IPS DF 6.9 (cell line): ENCODE measurements at regions not wholly inside any gene's neighbourhood (a gene's known extent, or its start where the extent isn't known, plus 50 kb on each side); places are given as distances from the start of the nearest gene placed in this dataset.

Experiments used
- DNase-seq: peaks from one replicate; pipeline ENCODE4 v3.0.0-alpha.2; 2013; ENCODE audit warnings: low read depth, low spot score
- H3K27ac ChIP-seq: one replicate; pipeline ENCODE4 v1.5.1; 2013; ENCODE audit warnings: low read length, control low read depth
- H3K27me3 ChIP-seq: 2 replicates; pipeline ENCODE4 v1.6.1; 2013; ENCODE audit warnings: mild to moderate bottlenecking, low read length; ENCODE audit not compliant: control insufficient read depth, insufficient read depth
- H3K36me3 ChIP-seq: 2 replicates; pipeline ENCODE4 v1.6.1; 2013; ENCODE audit warnings: low read length; ENCODE audit not compliant: control insufficient read depth, insufficient read depth
- H3K4me1 ChIP-seq: 2 replicates; pipeline ENCODE4 v1.6.1; 2013; ENCODE audit warnings: low read length; ENCODE audit not compliant: control insufficient read depth, insufficient read depth
- H3K4me3 ChIP-seq: 2 replicates; pipeline ENCODE4 v1.5.1; 2013; ENCODE audit warnings: mild to moderate bottlenecking, low read length
- H3K9me3 ChIP-seq: 2 replicates; pipeline ENCODE4 v1.6.1; 2013; ENCODE audit warnings: low read length, inconsistent platforms; ENCODE audit not compliant: control insufficient read depth, insufficient read depth
- WGBS: extraction: QIAGEN DNeasy Blood & Tissue Kit; methylation state at CpG from one replicate; pipeline ENCODE4 v1.1.7; 2013; ENCODE audit warnings: mixed read lengths, missing lambda C conversion rate; ENCODE audit not compliant: insufficient read length, insufficient coverage; 5-methylcytosine and 5-hydroxymethylcytosine counted together

DNA sequence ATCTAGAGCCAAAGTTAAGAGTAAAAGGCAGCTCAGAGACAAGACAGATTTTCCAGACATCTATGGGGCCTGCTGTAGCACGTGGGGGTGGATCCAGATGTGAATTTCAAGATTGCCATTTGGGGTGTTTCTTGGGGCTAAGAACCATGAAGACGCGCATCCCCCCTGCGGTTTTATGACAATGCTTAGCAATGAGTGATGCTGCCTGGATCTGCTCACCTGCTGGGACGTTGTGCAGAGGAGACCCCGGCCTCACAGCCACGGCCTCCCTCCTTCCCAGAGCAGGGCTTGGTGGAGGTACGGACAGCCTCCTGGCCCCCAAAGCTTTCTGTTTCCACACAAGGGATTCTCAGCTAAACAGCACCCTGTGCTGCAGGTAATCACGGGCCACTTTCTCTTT lies 151.5 kb upstream of the DYNLRB2 start:
- no peaks in the 10 kb centered on the region for H3K9me3 ChIP-seq

DNA sequence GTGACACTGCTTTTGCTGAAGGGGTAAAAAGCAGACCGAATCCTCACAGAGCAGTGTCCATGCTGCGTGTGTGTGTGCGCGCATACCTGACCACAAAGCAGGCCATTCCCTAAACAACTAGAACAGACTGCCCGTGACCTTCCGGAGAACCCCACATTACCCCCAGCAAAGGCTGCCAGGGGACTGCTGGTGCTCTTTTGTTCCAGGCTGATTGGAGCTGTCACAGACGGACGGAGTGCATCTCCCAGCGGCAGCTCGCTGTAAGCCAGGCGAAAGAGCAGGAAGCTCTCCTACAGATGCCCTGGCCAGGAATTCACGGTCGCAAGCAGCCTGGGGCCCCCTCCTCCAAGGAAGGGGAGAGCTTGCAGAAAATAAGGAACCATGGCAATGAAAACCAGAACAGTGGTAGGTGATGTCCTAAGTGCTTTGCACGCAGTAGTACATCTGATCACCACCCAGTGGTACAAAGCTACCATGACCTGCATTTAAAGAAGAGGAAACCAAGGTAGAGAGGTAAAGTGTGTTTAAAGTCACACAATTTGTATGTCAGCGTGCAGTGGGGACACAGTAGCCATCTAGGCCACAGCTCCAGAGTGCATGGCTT lies 153.4 kb upstream of the DYNLRB2 start:
- H3K27ac ChIP-seq = no peak overlapping the region
- H3K4me1 ChIP-seq = no peaks in the 10 kb centered on the region
- DNase-seq = no peak
- WGBS = no CpG with 5 or more reads among the region's 15 CpGs
- no peaks in the 10 kb centered on the region for H3K36me3 ChIP-seq
- no peak overlapping the region for H3K4me3 ChIP-seq
- no peaks in the 10 kb centered on the region for H3K27me3 ChIP-seq
- no peaks in the 10 kb centered on the region for H3K9me3 ChIP-seq

More for the DNA sequence above, 151.5 kb upstream of the DYNLRB2 start:
- no peaks in the 10 kb centered on the region for H3K36me3 ChIP-seq
- no peak for DNase-seq
- H3K27me3 ChIP-seq = no peaks in the 10 kb centered on the region
- no CpG with 5 or more reads among the region's 9 CpGs for whole genome bisulfite sequencing
- H3K4me1 ChIP-seq = no peaks in the 10 kb centered on the region
- no peak overlapping the region for H3K4me3 ChIP-seq
- H3K27ac ChIP-seq = no peak overlapping the region

GRCh38 chr16:80384862-80385261 lies 155.9 kb upstream of the DYNLRB2 start:
- no peaks in the 10 kb centered on the region for H3K4me1 ChIP-seq
- H3K36me3 ChIP-seq = no peaks in the 10 kb centered on the region
- no peaks in the 10 kb centered on the region for H3K9me3 ChIP-seq
- no peak overlapping the region for H3K27ac ChIP-seq
- no peak overlapping the region for H3K4me3 ChIP-seq
- DNase-seq = no peak
- H3K27me3 ChIP-seq = no peaks in the 10 kb centered on the region

DNA sequence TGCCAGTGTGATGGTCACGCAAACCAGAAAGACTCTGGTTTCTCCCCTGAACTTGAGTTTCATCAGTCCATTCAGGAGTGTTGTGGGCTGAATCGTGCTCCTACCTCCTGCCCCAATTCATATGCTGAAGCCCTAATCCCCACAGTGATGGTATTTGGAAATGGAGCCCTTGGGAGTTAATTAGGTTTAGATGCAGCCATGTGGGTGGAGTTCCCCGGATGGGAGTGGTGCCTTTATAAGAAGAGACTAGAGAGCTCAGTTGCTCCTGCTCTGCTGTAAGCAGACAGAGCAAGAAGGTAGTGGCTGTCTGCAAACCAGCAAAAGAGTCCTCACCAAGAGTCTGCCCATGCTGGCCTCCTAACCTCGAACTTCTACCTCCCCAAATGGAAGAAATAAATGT lies 160.3 kb upstream of the DYNLRB2 start:
- H3K4me1 ChIP-seq = no peaks in the 10 kb centered on the region
- no peak for DNase-seq
- H3K4me3 ChIP-seq = no peak overlapping the region
- no peaks in the 10 kb centered on the region for H3K9me3 ChIP-seq
- no peaks in the 10 kb centered on the region for H3K36me3 ChIP-seq
- no peak overlapping the region for H3K27ac ChIP-seq
- H3K27me3 ChIP-seq = no peaks in the 10 kb centered on the region
- no CpG with 5 or more reads among the region's 4 CpGs for WGBS

DNA sequence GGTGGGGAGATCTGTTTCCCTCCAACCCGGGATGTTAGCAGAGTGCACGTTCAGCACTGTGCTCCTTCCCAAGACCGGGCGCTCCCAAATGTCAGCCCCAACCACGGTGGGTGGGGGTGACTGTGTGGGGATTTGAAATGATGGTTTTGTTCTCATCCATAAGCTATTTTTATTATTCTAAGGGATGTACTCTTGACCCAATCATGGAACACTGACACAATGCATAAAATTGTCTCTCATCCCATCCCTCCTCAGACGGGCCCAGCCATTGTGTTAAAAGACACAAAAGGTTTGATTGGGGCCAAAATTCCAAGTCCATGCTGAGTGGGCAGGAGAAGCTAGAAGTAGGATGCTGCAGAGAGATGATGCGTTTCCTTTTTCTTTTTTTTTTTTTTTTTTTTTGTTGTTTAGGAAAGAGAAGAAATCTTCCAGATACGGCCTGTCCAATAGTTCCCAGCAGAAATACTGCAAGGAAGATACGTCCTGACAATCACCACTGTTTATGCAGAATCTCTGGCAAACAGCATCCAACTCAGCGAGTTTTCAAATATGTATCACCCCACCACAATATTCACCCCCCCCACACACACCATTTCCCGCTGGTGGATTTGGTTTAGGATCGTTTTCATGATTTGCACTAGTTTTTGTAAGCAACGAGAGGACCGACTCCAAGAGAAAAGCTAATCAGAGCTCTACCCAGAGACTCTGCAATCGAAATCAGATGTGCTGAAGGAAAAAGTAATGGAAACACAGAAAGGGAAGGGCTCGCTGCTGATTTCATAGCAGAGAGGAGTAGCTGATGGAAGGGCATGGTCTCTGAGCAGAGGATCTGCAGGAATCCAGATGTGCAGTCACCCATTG lies 163.5 kb upstream of the DYNLRB2 start:
- WGBS = no CpG with 5 or more reads among the region's 16 CpGs
- H3K9me3 ChIP-seq = no peaks in the 10 kb centered on the region
- no peaks in the 10 kb centered on the region for H3K4me1 ChIP-seq
- H3K27ac ChIP-seq = no peak overlapping the region
- no peak overlapping the region for H3K4me3 ChIP-seq
- no peak for DNase-seq
- H3K36me3 ChIP-seq = no peaks in the 10 kb centered on the region
- no peaks in the 10 kb centered on the region for H3K27me3 ChIP-seq

DNA sequence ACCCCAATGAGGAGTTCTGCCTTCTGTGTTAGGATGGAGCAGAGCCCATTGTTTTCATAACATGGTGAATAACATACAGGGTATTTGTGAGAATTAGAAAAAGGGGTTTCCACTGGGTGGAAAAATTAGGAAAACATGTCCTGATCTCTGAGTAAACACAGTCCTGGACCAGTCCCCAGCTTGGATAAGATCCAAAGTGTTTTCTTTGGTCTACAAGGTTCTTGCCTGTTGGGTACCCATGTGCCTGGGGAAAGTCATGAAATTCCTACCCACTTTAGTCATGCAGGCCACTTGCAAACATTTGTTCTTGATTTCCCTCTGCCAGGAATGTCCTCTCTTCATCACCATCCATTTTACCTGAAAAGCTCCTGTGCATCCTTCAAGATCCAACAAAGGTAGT lies 164.8 kb upstream of the DYNLRB2 start:
- Histone ChIP-seq H3K9me3 (no peaks in the 10 kb centered on the region), H3K4me1 (no peaks in the 10 kb centered on the region), H3K27me3 (no peaks in the 10 kb centered on the region), H3K27ac (no peak overlapping the region), H3K4me3 (no peak overlapping the region), H3K36me3 (no peaks in the 10 kb centered on the region)
- DNase-seq = no peak

DNA sequence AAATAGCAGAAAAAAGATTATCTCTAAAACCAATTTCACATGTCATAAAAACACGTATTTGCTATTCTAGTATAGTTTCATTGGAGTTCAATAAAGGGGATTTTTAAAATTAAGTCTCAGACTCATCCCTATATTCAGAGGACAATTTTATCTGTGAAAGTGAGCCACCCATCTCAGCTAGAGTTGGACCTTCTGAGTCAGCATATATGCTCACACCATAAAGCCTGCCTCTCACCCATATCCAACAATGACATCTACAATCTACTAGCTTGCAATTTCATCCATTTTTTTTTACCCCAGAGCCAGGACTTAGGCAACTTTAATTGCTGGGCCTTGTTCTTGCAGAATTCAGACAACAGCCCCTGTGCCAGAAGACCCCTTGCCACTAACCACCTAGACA lies 165.3 kb upstream of the DYNLRB2 start:
- no peaks in the 10 kb centered on the region for H3K36me3 ChIP-seq
- no peak for DNase-seq
- no peak overlapping the region for H3K27ac ChIP-seq
- H3K27me3 ChIP-seq = no peaks in the 10 kb centered on the region
- no peaks in the 10 kb centered on the region for H3K4me1 ChIP-seq
- WGBS = no CpG with 5 or more reads among the region's 1 CpG
- no peak overlapping the region for H3K4me3 ChIP-seq
- H3K9me3 ChIP-seq = no peaks in the 10 kb centered on the region

- DNase-seq = no peak
- H3K27me3 ChIP-seq = no peaks in the 10 kb centered on the region
- WGBS = no CpG with 5 or more reads among the region's 10 CpGs
- no peak overlapping the region for H3K27ac ChIP-seq
- no peaks in the 10 kb centered on the region for H3K36me3 ChIP-seq
- H3K4me1 ChIP-seq = no peaks in the 10 kb centered on the region
- no peak overlapping the region for H3K4me3 ChIP-seq
- no peaks in the 10 kb centered on the region for H3K9me3 ChIP-seq
Measured at GRCh38 chr16:80372341-80372740, 168.5 kb upstream of the DYNLRB2 start.

- no peak for DNase-seq
- Histone ChIP-seq H3K27ac (no peak overlapping the region), H3K4me3 (no peak overlapping the region), H3K36me3 (no peaks in the 10 kb centered on the region), H3K27me3 (no peaks in the 10 kb centered on the region), H3K4me1 (no peaks in the 10 kb centered on the region), H3K9me3 (no peaks in the 10 kb centered on the region)
- WGBS = no CpG with 5 or more reads among the region's 7 CpGs
Measured at GRCh38 chr16:80369138-80369958, 171.4 kb upstream of the DYNLRB2 start.

DNA sequence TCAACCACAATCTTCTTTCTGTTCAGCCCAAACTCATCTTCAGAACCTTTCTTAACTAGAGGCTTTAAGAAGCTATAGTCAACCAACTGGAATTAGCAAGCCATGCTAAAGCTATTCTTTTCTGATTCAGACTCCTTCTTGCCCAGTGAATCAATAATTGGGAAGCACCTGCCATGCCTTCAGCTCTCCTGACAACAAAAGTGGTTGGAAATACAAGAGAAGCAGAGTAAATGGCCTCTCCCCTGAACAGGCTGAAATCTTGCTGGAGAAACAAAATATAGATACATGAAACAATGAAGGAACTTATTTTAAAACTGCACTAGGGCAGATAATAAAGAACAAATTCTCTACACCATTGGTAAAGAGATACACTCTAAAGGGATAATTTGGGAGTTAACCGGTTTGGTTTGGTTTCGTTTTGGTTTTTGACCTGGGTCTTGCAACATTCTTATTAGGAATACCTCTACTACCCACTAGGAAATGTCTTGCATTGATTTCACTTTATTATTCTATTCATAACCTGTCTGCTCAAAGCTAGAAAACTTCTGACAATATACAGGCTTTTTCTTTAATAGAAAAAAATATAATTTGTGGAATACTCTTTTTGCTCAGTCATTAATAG lies 173.6 kb upstream of the DYNLRB2 start:
- H3K27ac ChIP-seq = no peak overlapping the region
- H3K4me1 ChIP-seq = no peaks in the 10 kb centered on the region
- no peaks in the 10 kb centered on the region for H3K36me3 ChIP-seq
- H3K4me3 ChIP-seq = no peak overlapping the region
- DNase-seq = no peak
- no peaks in the 10 kb centered on the region for H3K27me3 ChIP-seq
- no CpG with 5 or more reads among the region's 2 CpGs for WGBS
- no peaks in the 10 kb centered on the region for H3K9me3 ChIP-seq
